ENCODE measurements at regions not wholly inside any gene's neighbourhood (a gene's known extent, or its start where the extent isn't known, plus 50 kb on each side); places are given as distances from the start of the nearest gene placed in this dataset.

GRCh38 chr1:70553567-70553956 lies 142.5 kb downstream of the CTH start:
- no peak overlapping the region for H3K4me3 ChIP-seq (ENCODE audit: low read depth, low read length)
- TF ChIP-seq, protein P1, sequence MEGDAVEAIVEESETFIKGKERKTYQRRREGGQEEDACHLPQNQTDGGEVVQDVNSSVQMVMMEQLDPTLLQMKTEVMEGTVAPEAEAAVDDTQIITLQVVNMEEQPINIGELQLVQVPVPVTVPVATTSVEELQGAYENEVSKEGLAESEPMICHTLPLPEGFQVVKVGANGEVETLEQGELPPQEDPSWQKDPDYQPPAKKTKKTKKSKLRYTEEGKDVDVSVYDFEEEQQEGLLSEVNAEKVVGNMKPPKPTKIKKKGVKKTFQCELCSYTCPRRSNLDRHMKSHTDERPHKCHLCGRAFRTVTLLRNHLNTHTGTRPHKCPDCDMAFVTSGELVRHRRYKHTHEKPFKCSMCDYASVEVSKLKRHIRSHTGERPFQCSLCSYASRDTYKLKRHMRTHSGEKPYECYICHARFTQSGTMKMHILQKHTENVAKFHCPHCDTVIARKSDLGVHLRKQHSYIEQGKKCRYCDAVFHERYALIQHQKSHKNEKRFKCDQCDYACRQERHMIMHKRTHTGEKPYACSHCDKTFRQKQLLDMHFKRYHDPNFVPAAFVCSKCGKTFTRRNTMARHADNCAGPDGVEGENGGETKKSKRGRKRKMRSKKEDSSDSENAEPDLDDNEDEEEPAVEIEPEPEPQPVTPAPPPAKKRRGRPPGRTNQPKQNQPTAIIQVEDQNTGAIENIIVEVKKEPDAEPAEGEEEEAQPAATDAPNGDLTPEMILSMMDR (IDR thresholded peaks at IDR 0.05; ENCODE audit: insufficient read depth, low read depth, low read length) = no peak
- DNase-seq (ENCODE audit: low read depth) = no peak

GRCh38 chr1:70554341-70554740 lies 143.3 kb downstream of the CTH start:
- no peak for DNase-seq (ENCODE audit: low read depth)
- H3K4me3 ChIP-seq (ENCODE audit: low read depth, low read length) = no peak overlapping the region
- TF ChIP-seq, protein P1 (IDR thresholded peaks at IDR 0.05; ENCODE audit: insufficient read depth, low read depth, low read length) = no peak

GRCh38 chr1:70556541-70556940 lies 145.5 kb downstream of the CTH start:
- DNase-seq (ENCODE audit: low read depth) = no peak
- TF ChIP-seq, protein P1 (IDR thresholded peaks at IDR 0.05; ENCODE audit: insufficient read depth, low read depth, low read length) = no peak

DNA sequence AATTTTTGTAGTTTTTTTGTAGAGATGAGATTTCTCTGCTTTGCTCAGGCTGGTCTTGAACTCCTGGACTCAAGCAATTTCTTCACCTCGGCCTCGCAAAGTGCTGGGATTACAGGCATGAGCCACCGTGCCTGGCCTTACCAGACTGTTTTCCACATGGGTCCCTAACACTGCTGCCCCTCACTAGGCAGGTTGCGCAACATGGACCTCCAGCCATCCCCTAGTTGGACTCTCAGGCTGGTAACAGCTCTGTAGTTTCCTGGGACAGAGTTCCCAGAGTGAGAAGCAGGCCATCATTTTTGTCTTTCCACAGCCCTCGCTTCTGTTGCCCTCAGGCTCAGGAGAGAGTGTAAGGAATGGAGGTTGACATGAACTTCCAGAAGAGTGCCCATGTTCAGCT lies 156.1 kb downstream of the CTH start:
- no peak overlapping the region for H3K4me3 ChIP-seq (ENCODE audit: low read depth, low read length)
- TF ChIP-seq, protein P1 (IDR thresholded peaks at IDR 0.05; ENCODE audit: insufficient read depth, low read depth, low read length) = no peak
- DNase-seq (ENCODE audit: low read depth) = no peak

More at GRCh38 chr1:70556541-70556940, 145.5 kb downstream of the CTH start:
- no peak overlapping the region for H3K4me3 ChIP-seq (ENCODE audit: low read depth, low read length)

- H3K4me3 ChIP-seq (ENCODE audit: low read depth, low read length) = no peak overlapping the region
- TF ChIP-seq, protein P1 (IDR thresholded peaks at IDR 0.05; ENCODE audit: insufficient read depth, low read depth, low read length) = no peak
- DNase-seq (ENCODE audit: low read depth) = no peak
Measured at GRCh38 chr1:70571191-70571590, 160.1 kb downstream of the CTH start.

GRCh38 chr1:70573317-70573843 lies 162.3 kb downstream of the CTH start:
- TF ChIP-seq, protein P1 (IDR thresholded peaks at IDR 0.05; ENCODE audit: insufficient read depth, low read depth, low read length) = no peak
- H3K4me3 ChIP-seq (ENCODE audit: low read depth, low read length) = no peak overlapping the region
- no peak for DNase-seq (ENCODE audit: low read depth)

- TF ChIP-seq, protein P1 (IDR thresholded peaks at IDR 0.05; ENCODE audit: insufficient read depth, low read depth, low read length) = no peak
- no peak for DNase-seq (ENCODE audit: low read depth)
- no peak overlapping the region for H3K4me3 ChIP-seq (ENCODE audit: low read depth, low read length)
Measured at GRCh38 chr1:70581661-70582060, 170.6 kb downstream of the CTH start.
